ENCODE measurements at regions not wholly inside any gene's neighbourhood (a gene's known extent, or its start where the extent isn't known, plus 50 kb on each side); places are given as distances from the start of the nearest gene placed in this dataset.
"Not testable (repeated sequence)": the region's sequence is repeated elsewhere in the genome, so short reads cannot be mapped to it uniquely, and the experiment has no call there.

GRCh38 chr2:36058076-36058475 is 297.5 kb upstream of the CRIM1 start:
- DNase-seq (ENCODE audit: low spot score), result no peak

DNA sequence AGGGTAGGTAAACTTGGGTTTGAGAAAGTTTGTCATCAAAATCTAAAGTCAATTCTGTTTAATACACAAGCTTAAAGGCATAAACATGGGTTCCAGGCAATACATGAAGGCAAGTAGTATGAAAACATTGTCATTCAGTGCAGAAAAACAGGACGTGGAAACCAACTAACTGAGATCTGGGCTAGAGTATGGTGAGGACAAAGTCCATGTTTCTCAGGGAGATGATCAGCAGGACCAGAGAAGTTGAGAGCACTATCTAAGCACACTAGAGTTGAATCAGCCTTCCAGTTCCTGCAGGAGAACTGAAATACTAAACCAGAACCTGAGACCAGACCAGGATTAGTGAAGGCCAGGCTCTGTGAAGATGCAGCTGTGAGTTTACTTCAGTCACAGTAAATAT is 302.8 kb upstream of the CRIM1 start:
- DNase-seq (ENCODE audit: low spot score), result no peak

GRCh38 chr2:36044411-36044810 is 311.2 kb upstream of the CRIM1 start:
- DNase-seq (ENCODE audit: low spot score), result no peak

DNA sequence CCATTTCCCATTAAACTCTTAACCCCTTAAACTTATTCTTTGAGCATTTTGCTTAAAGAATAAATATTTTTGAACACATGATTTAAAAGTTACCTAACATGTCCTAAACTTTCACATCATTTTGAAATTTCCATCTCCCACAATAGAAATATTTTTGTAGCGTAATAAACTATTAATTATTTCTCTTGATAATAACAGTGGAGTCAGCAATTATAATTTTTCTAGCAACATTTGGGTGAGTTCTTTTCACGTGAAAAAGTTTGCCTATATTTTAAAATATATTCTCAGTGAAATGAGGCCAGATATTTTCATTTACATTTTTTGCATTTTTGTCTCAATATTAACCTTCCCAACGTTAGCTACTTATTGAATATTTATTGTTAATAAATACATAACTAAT is 320.4 kb upstream of the CRIM1 start:
- DNase-seq (ENCODE audit: low spot score), result no peak

DNA sequence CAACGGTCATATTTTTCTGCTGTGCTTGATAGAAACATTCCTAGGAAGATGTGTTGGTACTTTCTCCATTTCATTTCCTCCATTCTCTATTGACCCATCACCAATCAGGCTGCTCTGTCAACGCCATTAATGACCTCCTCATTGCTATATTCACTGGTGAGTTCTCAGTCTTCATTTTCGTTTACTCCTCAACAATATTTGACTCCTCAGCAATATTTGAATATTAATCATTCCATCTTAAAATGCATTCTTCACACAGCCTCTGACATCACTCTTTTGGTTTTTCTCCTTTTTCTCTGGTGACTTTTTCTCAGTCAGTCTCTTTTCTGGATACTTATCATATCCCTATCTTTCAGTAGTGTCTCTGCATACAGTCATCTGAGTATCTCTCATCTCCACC is 323.5 kb upstream of the CRIM1 start:
- DNase-seq (ENCODE audit: low spot score), result no peak

DNA sequence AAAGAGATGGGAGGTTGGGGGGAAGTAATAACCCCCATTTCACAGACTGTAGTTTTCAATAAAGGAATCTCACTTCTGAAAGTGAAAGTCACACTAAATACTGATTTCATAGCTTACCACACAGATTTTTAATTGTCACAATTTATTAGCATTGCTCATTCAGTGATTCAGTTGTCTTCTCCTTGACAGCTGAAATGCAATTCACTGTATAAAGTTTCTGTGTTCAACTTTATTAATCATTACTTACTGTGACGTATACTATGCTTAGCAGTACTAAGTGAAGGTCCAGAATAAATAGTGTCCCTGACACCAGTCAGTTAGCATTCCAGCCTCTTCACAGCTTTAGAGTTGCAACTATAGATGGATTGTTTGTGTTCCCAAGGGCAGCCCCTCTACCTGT is 324.1 kb upstream of the CRIM1 start:
- no peak for DNase-seq (ENCODE audit: low spot score)

DNA sequence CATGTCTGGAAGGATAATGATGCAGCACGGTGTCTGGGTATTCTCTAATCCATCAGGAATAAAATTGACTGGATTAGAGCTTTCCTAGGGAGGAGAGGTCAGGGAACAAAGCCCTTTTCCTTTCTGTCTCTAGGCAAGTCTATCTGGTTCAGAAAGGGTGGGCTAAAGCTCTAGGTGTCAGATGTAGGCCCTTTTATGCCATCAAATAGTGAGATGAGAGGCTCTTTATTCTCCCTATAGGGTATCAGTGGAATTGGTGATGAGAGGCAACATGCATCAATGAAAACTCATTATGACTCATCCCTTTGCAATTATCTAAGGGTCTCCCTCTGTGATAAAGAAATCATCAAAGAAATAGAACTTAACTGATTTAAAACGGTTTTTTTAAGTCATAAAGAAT is 328.0 kb upstream of the CRIM1 start:
- DNase-seq (ENCODE audit: low spot score), result no peak

- DNase-seq (ENCODE audit: low spot score), result no peak
Measured at GRCh38 chr2:36013064-36013463, 342.5 kb upstream of the CRIM1 start.

GRCh38 chr2:36006444-36006843 is 349.1 kb upstream of the CRIM1 start:
- DNase-seq (ENCODE audit: low spot score), result no peak

GRCh38 chr2:36002941-36003340 is 352.6 kb upstream of the CRIM1 start:
- no peak for DNase-seq (ENCODE audit: low spot score)

DNA sequence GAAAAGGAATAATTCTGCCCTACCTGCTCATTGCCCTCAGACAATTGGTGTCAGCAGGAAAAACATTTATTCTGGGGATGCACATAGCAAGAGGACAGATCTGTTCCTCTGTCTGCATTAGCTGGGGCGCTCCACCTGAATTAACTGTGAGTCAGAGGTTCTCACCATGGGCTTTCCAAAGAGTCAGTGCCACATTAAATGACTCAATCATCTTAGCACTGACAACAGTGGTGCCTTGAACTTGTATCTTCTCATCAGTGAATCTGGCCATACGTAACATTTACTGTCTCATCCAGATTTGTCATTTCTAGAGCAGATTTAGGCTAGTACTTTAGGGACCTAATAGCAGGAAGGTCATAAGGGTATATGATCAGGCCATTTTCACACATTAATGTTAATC is 358.1 kb upstream of the CRIM1 start:
- DNase-seq (ENCODE audit: low spot score), result no peak

- DNase-seq (ENCODE audit: low spot score), result no peak
Measured at GRCh38 chr2:35989503-35989902, 366.1 kb upstream of the CRIM1 start.

DNA sequence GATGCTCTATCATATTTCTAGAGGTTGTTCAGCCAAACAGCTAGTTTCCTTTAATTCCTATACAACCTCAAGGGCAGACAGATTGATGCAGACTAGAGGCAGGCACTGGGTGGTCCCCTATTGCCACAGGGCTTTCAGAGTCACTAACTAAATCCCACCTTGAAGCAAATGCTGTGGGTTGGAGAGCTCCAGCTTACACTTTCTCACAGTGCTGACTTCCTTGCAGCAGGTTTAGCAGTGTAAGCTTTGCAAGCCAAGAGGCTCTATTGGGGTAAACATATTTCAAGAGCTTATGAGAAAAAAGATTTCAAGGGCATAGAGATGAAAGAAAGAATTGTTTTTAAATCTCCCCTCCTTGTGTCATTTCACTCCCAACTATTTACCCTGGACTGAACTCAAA is 366.5 kb upstream of the CRIM1 start:
- DNase-seq (ENCODE audit: low spot score), result no peak

DNA sequence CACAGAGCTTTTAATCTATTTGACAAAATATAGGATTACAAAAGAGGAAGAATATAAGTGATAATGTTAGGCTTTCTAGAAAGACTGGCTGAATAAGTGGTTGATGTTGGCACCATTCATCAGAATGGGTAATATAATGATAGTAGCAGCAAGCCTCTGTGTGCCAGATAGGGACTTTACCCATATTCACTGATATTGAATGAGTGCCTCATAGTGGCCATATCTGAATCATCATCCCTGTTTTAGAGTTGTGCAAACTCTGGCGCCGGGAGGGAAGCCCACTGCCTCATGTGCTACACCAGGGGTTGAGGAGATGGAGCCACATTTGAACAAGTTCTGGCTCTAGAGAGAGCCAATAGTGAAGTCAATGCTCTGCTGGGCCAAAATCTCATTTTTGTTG is 368.7 kb upstream of the CRIM1 start:
- DNase-seq (ENCODE audit: low spot score), result no peak

GRCh38 chr2:35978218-35978617 is 377.4 kb upstream of the CRIM1 start:
- no peak for DNase-seq (ENCODE audit: low spot score)

DNA sequence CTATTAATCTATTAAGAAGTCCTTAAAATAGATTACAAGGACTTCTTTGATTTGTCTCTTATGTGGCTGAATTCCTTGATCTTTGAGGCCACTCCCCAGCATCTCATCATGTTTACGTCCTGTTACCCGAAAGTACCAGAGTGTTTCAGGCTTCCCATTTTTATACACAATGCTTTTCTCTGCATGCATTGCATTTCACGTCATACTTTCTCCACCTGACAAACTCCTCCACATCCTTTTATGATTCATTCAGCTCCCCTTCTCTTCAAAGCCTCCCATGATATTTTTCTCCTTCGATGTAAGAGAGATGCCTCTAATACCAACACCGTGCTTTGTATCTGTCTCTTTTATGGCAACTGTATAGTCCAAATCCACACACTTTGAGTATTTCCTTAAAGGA is 379.0 kb upstream of the CRIM1 start:
- DNase-seq (ENCODE audit: low spot score), result no peak

GRCh38 chr2:35973737-35974132 is 381.8 kb upstream of the CRIM1 start:
- DNase-seq (ENCODE audit: low spot score), result no peak

DNA sequence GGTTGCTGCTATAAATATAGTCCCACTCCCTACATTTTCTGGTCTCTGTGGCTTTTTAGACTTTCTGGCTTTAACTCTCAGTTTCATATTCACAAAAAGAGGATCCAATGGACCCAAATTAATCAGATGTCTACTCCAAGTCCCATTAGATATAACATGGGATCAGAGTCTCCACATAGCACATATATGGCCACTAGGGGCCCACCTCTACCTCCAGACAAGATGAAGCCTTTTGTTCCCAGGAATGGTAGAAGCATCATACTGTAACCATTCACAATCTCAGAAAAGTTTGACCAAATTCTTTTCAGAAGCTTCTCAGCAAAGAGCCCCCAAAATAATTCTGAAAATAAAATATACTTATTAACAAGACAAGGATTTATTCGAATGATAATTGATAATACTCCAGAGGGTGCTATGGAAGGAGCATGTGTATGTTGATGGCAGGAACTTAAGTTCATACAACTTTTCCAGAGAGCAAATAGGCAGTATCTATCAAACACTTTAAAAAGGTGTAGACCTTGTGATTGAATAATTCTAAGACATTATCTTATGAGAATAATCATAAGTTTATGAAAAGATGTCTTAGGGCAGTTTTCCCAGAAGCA is 382.3 kb upstream of the CRIM1 start:
- DNase-seq (ENCODE audit: low spot score), result peak; percentile 13

DNA sequence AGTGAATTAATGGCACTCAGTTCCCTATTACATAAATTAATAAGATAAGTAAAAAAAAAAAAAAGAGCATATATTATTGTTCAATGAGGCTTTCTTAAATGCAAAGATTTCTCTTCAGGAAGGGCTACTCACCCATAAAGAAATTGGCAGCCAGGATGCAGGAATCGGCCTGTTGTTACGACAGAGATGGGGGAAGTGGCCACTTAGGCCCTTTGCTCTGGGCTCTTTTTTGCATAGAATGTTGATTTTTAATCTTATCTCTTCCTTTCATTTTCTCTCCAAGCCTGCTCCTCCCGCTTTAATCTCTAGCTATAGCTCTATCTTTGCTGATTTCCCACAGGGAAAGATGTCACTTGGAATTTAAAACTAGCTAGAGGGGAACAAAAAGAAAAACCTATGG is 391.8 kb upstream of the CRIM1 start:
- DNase-seq (ENCODE audit: low spot score), result no peak

- no peak for DNase-seq (ENCODE audit: low spot score)
Measured at GRCh38 chr2:35963357-35963756, 392.2 kb upstream of the CRIM1 start.

DNA sequence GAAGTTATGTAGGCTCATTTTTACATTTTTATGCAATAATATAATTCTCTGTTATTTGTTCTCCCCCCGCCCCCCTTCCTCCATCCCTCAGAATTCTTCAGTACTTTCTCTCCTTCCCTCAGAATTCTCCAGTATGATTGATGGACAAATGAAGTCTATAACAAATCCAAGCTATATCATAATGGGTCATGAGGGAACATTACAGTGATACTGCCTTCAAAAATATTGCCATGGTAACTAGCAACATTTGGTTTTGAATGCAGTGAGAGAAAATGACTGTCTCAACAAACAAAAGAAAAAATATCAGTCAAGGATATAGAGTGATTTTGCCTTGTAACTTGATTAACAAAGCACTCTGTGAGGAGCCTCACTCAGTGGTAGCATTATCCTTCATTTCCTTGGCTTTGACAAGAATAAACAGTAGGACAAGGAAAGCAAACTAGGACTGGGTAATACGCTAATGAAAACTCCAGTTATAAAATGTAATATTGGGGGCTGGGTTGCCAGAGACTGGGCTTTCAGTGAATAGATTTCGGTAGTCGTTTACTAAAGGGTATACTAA is 392.9 kb upstream of the CRIM1 start:
- no peak for DNase-seq (ENCODE audit: low spot score)

GRCh38 chr2:35960596-35960995 is 395.0 kb upstream of the CRIM1 start:
- no peak for DNase-seq (ENCODE audit: low spot score)

- DNase-seq (ENCODE audit: low spot score), result not testable (repeated sequence)
Measured at GRCh38 chr2:35957053-35957452, 398.5 kb upstream of the CRIM1 start.

- no peak for DNase-seq (ENCODE audit: low spot score)
Measured at GRCh38 chr2:35946478-35946877, 409.1 kb upstream of the CRIM1 start.

DNA sequence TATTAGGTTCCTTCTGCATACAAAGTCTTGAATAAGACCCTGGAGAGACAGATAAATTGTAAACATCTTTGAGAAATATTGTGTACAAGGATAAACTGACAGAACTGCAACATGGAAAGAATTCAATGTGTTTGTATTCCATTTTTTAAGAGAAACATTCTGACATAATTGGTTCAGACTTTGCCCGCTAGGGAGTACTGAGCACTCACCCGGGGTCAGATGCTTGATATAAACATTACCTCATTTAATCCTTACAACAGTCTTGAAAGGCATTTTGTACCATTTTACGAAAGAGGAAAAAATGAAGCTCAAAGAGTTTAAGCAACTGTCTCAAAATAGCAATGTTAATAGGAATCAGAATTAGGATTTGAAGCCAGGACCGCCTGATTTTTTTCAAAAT is 416.7 kb upstream of the CRIM1 start:
- DNase-seq (ENCODE audit: low spot score), result no peak

Measured in GM03348 (cell line).